WTC11 (cell line): ENCODE measurements at regions not wholly inside any gene's neighbourhood (a gene's known extent, or its start where the extent isn't known, plus 50 kb on each side); places are given as distances from the start of the nearest gene placed in this dataset.

Experiments
- ATAC-seq: fragments of 200-7000 bp; cut with Tn5 transposase; 2 replicates; pipeline ENCODE4 v1.10.0; 2021; ENCODE audit warnings: mild to moderate bottlenecking, moderate library complexity
- CTCF ChIA-PET: fragments of 300-600 bp; sonication (Branson Sonifier 250); formaldehyde crosslinking; loops from one replicate; lab custom pipeline; 2021; ENCODE audit warnings: antibody characterized with exemption; lab: Charles Lee
- POLR2A ChIA-PET: fragments of 350-600 bp; sonication (Branson Sonifier 250); formaldehyde crosslinking; loops from one replicate; lab custom pipeline; 2021; ENCODE audit warnings: antibody characterized with exemption; lab: Charles Lee
- DNase-seq: peaks from one replicate; pipeline ENCODE4 v3.0.0; 2021; ENCODE audit warnings: low spot score
- H3K27ac Mint-ChIP-seq: 2 replicates; pipeline ENCODE4 v1.8.0; 2021; ENCODE audit warnings: mixed read lengths
- H3K27me3 Mint-ChIP-seq: 2 replicates; pipeline ENCODE4 v1.8.0; 2021; ENCODE audit warnings: low read depth, mild to moderate bottlenecking, moderate library complexity, mixed read lengths
- H3K36me3 Mint-ChIP-seq: 2 replicates; pipeline ENCODE4 v1.8.0; 2021; ENCODE audit warnings: mixed read lengths
- H3K4me1 Mint-ChIP-seq: 2 replicates; pipeline ENCODE4 v1.8.0; 2022; ENCODE audit warnings: mixed read lengths
- H3K4me3 Mint-ChIP-seq: 2 replicates; pipeline ENCODE4 v1.8.0; 2021; ENCODE audit warnings: mild to moderate bottlenecking, moderate library complexity, mixed read lengths
- H3K9me3 Mint-ChIP-seq: 2 replicates; pipeline ENCODE4 v1.8.0; 2021; ENCODE audit warnings: mixed read lengths
- CREB1 ChIP-seq: sonication (generic); formaldehyde crosslinking; IDR thresholded peaks from 2 replicates; pipeline ENCODE4 v1.8.0; 2023; ENCODE audit warnings: mild to moderate bottlenecking, missing genetic modification reagents
- GRHL2 ChIP-seq: fragments of 250-450 bp; sonication (Bioruptor Pico); IDR thresholded peaks from 2 replicates; pipeline ENCODE4 v1.8.0; 2022; ENCODE audit warnings: mild to moderate bottlenecking, moderate library complexity; ENCODE audit not compliant: insufficient replicate concordance, severe bottlenecking
- GTF2I ChIP-seq: fragments of 250-450 bp; sonication (Bioruptor Pico); conservative IDR thresholded peaks from 2 replicates; pipeline ENCODE4 v1.4.0; 2021; ENCODE audit warnings: mild to moderate bottlenecking
- HMGXB4 ChIP-seq: sonication (generic); formaldehyde crosslinking; IDR thresholded peaks from 2 replicates; pipeline ENCODE4 v1.8.1; 2023; ENCODE audit warnings: mild to moderate bottlenecking, moderate library complexity, missing genetic modification reagents
- MYBL2 ChIP-seq: sonication (generic); formaldehyde crosslinking; IDR thresholded peaks from 2 replicates; pipeline ENCODE4 v1.8.1; 2023; ENCODE audit warnings: mild to moderate bottlenecking, moderate library complexity, missing genetic modification reagents
- NFYB ChIP-seq: sonication (generic); formaldehyde crosslinking; conservative IDR thresholded peaks from 2 replicates; pipeline ENCODE4 v1.8.0; 2022; ENCODE audit warnings: low read depth, missing genetic modification reagents
- NR1H2 ChIP-seq: sonication (generic); formaldehyde crosslinking; IDR thresholded peaks from 2 replicates; pipeline ENCODE4 v1.9.0; 2021; ENCODE audit warnings: mild to moderate bottlenecking, moderate library complexity, missing genetic modification reagents
- NR3C1 ChIP-seq: sonication (generic); formaldehyde crosslinking; conservative IDR thresholded peaks from 2 replicates; pipeline ENCODE4 v1.8.1; 2023; ENCODE audit warnings: low read depth, mild to moderate bottlenecking, missing genetic modification reagents
- RELA ChIP-seq: sonication (generic); formaldehyde crosslinking; IDR thresholded peaks from 2 replicates; pipeline ENCODE4 v1.8.1; 2022; ENCODE audit warnings: missing genetic modification reagents, mild to moderate bottlenecking, borderline replicate concordance
- SP1 ChIP-seq: sonication (generic); formaldehyde crosslinking; conservative IDR thresholded peaks from 2 replicates; pipeline ENCODE4 v1.8.1; 2022; ENCODE audit warnings: missing genetic modification reagents
- TEAD1 ChIP-seq: sonication (generic); formaldehyde crosslinking; IDR thresholded peaks from 2 replicates; pipeline ENCODE4 v1.8.0; 2022; ENCODE audit warnings: mild to moderate bottlenecking, missing genetic modification reagents
- TEAD4 ChIP-seq: sonication (generic); formaldehyde crosslinking; IDR thresholded peaks from 2 replicates; pipeline ENCODE4 v1.8.0; 2022; ENCODE audit warnings: mild to moderate bottlenecking, missing genetic modification reagents
- TP53 ChIP-seq: sonication (generic); formaldehyde crosslinking; IDR thresholded peaks from 2 replicates; pipeline ENCODE4 v1.8.1; 2023; ENCODE audit warnings: mild to moderate bottlenecking, missing genetic modification reagents
- ZNF121 ChIP-seq: sonication (generic); formaldehyde crosslinking; IDR thresholded peaks from 2 replicates; pipeline ENCODE4 v1.8.0; 2023; ENCODE audit warnings: missing genetic modification reagents
- ZNF138 ChIP-seq: sonication (generic); formaldehyde crosslinking; conservative IDR thresholded peaks from 2 replicates; pipeline ENCODE4 v1.8.1; 2022; ENCODE audit warnings: mild to moderate bottlenecking, moderate library complexity, missing genetic modification reagents
- ZNF219 ChIP-seq: sonication (generic); formaldehyde crosslinking; IDR thresholded peaks from 2 replicates; pipeline ENCODE4 v1.8.0; 2023; ENCODE audit warnings: missing genetic modification reagents, mild to moderate bottlenecking, borderline replicate concordance
- ZNF317 ChIP-seq: sonication (generic); formaldehyde crosslinking; IDR thresholded peaks from 2 replicates; pipeline ENCODE4 v1.8.1; 2023; ENCODE audit warnings: low read depth, mild to moderate bottlenecking, moderate library complexity, missing genetic modification reagents, borderline replicate concordance
- ZNF671 ChIP-seq: fragments of 250-450 bp; sonication (Bioruptor Pico); IDR thresholded peaks from 2 replicates; pipeline ENCODE4 v1.8.0; 2021; ENCODE audit warnings: mild to moderate bottlenecking
- TF ChIP-seq, protein P1 (sequence below): sonication (generic); formaldehyde crosslinking; IDR thresholded peaks from 2 replicates; pipeline ENCODE4 v1.8.0; 2023; ENCODE audit warnings: mild to moderate bottlenecking, missing genetic modification reagents
- TF ChIP-seq, protein P2 (sequence below): fragments of 250-450 bp; sonication (Bioruptor Pico); IDR thresholded peaks from 2 replicates; pipeline ENCODE4 v2.1.2; 2022; ENCODE audit warnings: mild to moderate bottlenecking, moderate library complexity
- TF ChIP-seq, protein P3 (sequence below): sonication (generic); formaldehyde crosslinking; IDR thresholded peaks from 2 replicates; pipeline ENCODE4 v1.8.1; 2023; ENCODE audit warnings: mild to moderate bottlenecking, missing genetic modification reagents, moderate library complexity
- TF ChIP-seq, protein P4 (sequence below): sonication (generic); formaldehyde crosslinking; IDR thresholded peaks from 2 replicates; pipeline ENCODE4 v1.8.1; 2022; ENCODE audit warnings: low read depth, missing genetic modification reagents, borderline replicate concordance

- no peaks in the 10 kb centered on the region for H3K27me3 Mint-ChIP-seq
- H3K4me3 Mint-ChIP-seq = no peak overlapping the region
- H3K9me3 Mint-ChIP-seq = no peaks in the 10 kb centered on the region
- ChIA-PET POLR2A (no interaction called here), CTCF (no interaction called here)
- DNase-seq = no peak
- H3K4me1 Mint-ChIP-seq = peaks cover 5% of the 10 kb centered on the region; the same call in 1 of the 2 replicates
- TF ChIP-seq ZNF317 = no peak
- TF ChIP-seq GRHL2 (CRISPR knock-in tag) = no peak
- TF ChIP-seq TEAD1 (CRISPR knock-in tag) = no peak
- TF ChIP-seq, protein P1, sequence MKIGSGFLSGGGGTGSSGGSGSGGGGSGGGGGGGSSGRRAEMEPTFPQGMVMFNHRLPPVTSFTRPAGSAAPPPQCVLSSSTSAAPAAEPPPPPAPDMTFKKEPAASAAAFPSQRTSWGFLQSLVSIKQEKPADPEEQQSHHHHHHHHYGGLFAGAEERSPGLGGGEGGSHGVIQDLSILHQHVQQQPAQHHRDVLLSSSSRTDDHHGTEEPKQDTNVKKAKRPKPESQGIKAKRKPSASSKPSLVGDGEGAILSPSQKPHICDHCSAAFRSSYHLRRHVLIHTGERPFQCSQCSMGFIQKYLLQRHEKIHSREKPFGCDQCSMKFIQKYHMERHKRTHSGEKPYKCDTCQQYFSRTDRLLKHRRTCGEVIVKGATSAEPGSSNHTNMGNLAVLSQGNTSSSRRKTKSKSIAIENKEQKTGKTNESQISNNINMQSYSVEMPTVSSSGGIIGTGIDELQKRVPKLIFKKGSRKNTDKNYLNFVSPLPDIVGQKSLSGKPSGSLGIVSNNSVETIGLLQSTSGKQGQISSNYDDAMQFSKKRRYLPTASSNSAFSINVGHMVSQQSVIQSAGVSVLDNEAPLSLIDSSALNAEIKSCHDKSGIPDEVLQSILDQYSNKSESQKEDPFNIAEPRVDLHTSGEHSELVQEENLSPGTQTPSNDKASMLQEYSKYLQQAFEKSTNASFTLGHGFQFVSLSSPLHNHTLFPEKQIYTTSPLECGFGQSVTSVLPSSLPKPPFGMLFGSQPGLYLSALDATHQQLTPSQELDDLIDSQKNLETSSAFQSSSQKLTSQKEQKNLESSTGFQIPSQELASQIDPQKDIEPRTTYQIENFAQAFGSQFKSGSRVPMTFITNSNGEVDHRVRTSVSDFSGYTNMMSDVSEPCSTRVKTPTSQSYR = no peak
- TF ChIP-seq RELA (CRISPR knock-in tag) = no peak
- TF ChIP-seq NFYB = no peak
- no peak for TF ChIP-seq NR3C1 (CRISPR knock-in tag)
- TF ChIP-seq, protein P2, sequence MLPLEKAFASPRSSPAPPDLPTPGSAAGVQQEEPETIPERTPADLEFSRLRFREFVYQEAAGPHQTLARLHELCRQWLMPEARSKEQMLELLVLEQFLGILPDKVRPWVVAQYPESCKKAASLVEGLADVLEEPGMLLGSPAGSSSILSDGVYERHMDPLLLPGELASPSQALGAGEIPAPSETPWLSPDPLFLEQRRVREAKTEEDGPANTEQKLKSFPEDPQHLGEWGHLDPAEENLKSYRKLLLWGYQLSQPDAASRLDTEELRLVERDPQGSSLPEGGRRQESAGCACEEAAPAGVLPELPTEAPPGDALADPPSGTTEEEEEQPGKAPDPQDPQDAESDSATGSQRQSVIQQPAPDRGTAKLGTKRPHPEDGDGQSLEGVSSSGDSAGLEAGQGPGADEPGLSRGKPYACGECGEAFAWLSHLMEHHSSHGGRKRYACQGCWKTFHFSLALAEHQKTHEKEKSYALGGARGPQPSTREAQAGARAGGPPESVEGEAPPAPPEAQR (CRISPR knock-in tag) = no peak
- no peak overlapping the region for H3K27ac Mint-ChIP-seq
- ATAC-seq = no peak
- no peaks in the 10 kb centered on the region for H3K36me3 Mint-ChIP-seq
Measured at GRCh38 chr17:34479371-34479770, 100.0 kb upstream of the TMEM132E start.

GRCh38 chr17:34478244-34478643 is 101.1 kb upstream of the TMEM132E start:
- Mint-ChIP-seq H3K36me3 (no peaks in the 10 kb centered on the region), H3K27ac (no peak overlapping the region), H3K4me1 (peaks cover 5% of the 10 kb centered on the region; the same call in 1 of the 2 replicates), H3K27me3 (no peaks in the 10 kb centered on the region), H3K4me3 (no peak overlapping the region), H3K9me3 (no peaks in the 10 kb centered on the region)
- CTCF ChIA-PET = no interaction called here
- DNase-seq (no peak), ATAC-seq (no peak)
- POLR2A ChIA-PET = no interaction called here
- TF ChIP-seq GTF2I (CRISPR knock-in tag) (no peak), TP53 (CRISPR knock-in tag) (no peak), ZNF219 (CRISPR knock-in tag) (no peak), TEAD4 (CRISPR knock-in tag) (no peak), TEAD1 (CRISPR knock-in tag) (no peak), NR1H2 (CRISPR knock-in tag) (no peak), SP1 (CRISPR knock-in tag) (no peak), ZNF121 (CRISPR knock-in tag) (no peak), NR3C1 (CRISPR knock-in tag) (no peak), MYBL2 (no peak), ZNF671 (CRISPR knock-in tag) (no peak), CREB1 (CRISPR knock-in tag) (no peak), ZNF138 (CRISPR knock-in tag) (no peak), HMGXB4 (no peak)
- TF ChIP-seq, protein P3, sequence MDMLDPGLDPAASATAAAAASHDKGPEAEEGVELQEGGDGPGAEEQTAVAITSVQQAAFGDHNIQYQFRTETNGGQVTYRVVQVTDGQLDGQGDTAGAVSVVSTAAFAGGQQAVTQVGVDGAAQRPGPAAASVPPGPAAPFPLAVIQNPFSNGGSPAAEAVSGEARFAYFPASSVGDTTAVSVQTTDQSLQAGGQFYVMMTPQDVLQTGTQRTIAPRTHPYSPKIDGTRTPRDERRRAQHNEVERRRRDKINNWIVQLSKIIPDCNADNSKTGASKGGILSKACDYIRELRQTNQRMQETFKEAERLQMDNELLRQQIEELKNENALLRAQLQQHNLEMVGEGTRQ = no peak
- TF ChIP-seq, protein P4, sequence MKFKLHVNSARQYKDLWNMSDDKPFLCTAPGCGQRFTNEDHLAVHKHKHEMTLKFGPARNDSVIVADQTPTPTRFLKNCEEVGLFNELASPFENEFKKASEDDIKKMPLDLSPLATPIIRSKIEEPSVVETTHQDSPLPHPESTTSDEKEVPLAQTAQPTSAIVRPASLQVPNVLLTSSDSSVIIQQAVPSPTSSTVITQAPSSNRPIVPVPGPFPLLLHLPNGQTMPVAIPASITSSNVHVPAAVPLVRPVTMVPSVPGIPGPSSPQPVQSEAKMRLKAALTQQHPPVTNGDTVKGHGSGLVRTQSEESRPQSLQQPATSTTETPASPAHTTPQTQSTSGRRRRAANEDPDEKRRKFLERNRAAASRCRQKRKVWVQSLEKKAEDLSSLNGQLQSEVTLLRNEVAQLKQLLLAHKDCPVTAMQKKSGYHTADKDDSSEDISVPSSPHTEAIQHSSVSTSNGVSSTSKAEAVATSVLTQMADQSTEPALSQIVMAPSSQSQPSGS (CRISPR knock-in tag) = no peak
